PC-3 (cell line): ENCODE measurements at regions not wholly inside any gene's neighbourhood (a gene's known extent, or its start where the extent isn't known, plus 50 kb on each side); places are given as distances from the start of the nearest gene placed in this dataset.

Source experiments
- ATAC-seq: fragments of 200-7000 bp; cut with Tn5 transposase; 2 replicates; pipeline ENCODE4 v1.9.1; 2020; ENCODE audit warnings: mild to moderate bottlenecking, moderate library complexity
- BruUV-seq: library from RNA; stranded (reverse); fragments of 400-500 nt; replicated peaks from 2 replicates; lab custom pipeline; 2021; lab: Mats Ljungman, UMichigan
- CTCF ChIA-PET: fragments of 300-600 bp; sonication (Branson Sonifier 250); formaldehyde crosslinking; loops from one replicate; lab custom pipeline; 2022; ENCODE audit warnings: antibody characterized with exemption; lab: Charles Lee
- POLR2A ChIA-PET: fragments of 300-600 bp; sonication (Branson Sonifier 250); formaldehyde crosslinking; loops from one replicate; lab custom pipeline; 2022; ENCODE audit warnings: antibody characterized with exemption; ENCODE audit not compliant: unreplicated experiment; lab: Charles Lee
- DNase-seq: peaks from one replicate; pipeline ENCODE4 v3.0.0-alpha.2; 2015
- H2AFZ ChIP-seq: fragments of 300-600 bp; sonication (generic); 2 replicates; pipeline ENCODE4 v1.6.0; 2016; ENCODE audit warnings: antibody characterized with exemption, low read length
- H3F3A ChIP-seq: fragments of 300-600 bp; sonication (generic); one replicate; pipeline ENCODE4 v1.6.0; 2017; ENCODE audit warnings: antibody characterized with exemption, low read length, control low read depth, mild to moderate bottlenecking; ENCODE audit not compliant: unreplicated experiment
- H3K27ac ChIP-seq: fragments of 300-600 bp; sonication (generic); 2 replicates; pipeline ENCODE4 v1.5.1; 2016; ENCODE audit warnings: mild to moderate bottlenecking, low read length
- H3K27me3 ChIP-seq: fragments of 300-600 bp; sonication (generic); 2 replicates; pipeline ENCODE4 v1.6.1; 2016; ENCODE audit warnings: low read length, mixed read lengths
- H3K36me3 ChIP-seq: fragments of 300-600 bp; sonication (generic); 2 replicates; pipeline ENCODE4 v1.6.1; 2016; ENCODE audit warnings: low read depth, mixed run types, low read length, mixed read lengths
- H3K4me1 ChIP-seq: fragments of 300-600 bp; sonication (generic); 2 replicates; pipeline ENCODE4 v1.5.1; 2016; ENCODE audit warnings: low read length; ENCODE audit not compliant: insufficient read depth
- H3K4me2 ChIP-seq: fragments of 300-600 bp; sonication (generic); 2 replicates; pipeline ENCODE4 v1.6.0; 2016; ENCODE audit warnings: low read length
- H3K4me3 ChIP-seq: fragments of 300-600 bp; sonication (generic); 2 replicates; pipeline ENCODE4 v1.5.1; 2016; ENCODE audit warnings: mild to moderate bottlenecking, low read length, mixed read lengths
- H3K79me2 ChIP-seq: fragments of 300-600 bp; sonication (generic); 2 replicates; pipeline ENCODE4 v1.6.1; 2017; ENCODE audit warnings: low read length, mixed read lengths
- H3K9ac ChIP-seq: fragments of 300-600 bp; sonication (generic); 2 replicates; pipeline ENCODE4 v1.6.0; 2016; ENCODE audit warnings: mild to moderate bottlenecking, low read length
- H3K9me2 ChIP-seq: fragments of 300-600 bp; sonication (generic); replicated peaks from 2 replicates; pipeline ENCODE4 v1.6.1; 2016; ENCODE audit warnings: mixed run types, low read length, mixed read lengths
- H3K9me3 ChIP-seq: fragments of 300-600 bp; sonication (generic); 2 replicates; pipeline ENCODE4 v1.6.1; 2016; ENCODE audit warnings: low read length, mixed read lengths
- H4K20me1 ChIP-seq: fragments of 300-600 bp; sonication (generic); 2 replicates; pipeline ENCODE4 v1.6.1; 2016; ENCODE audit warnings: low read length, mixed read lengths
- EZH2 ChIP-seq: fragments of 300-600 bp; sonication (generic); IDR thresholded peaks from one replicate; pipeline ENCODE4 v1.6.1; 2017; ENCODE audit warnings: antibody characterized with exemption, mild to moderate bottlenecking, low read length; ENCODE audit not compliant: unreplicated experiment
- EZH2phosphoT487 ChIP-seq: fragments of 300-600 bp; sonication (generic); IDR thresholded peaks from 2 replicates; pipeline ENCODE4 v1.6.1; 2018; ENCODE audit warnings: mild to moderate bottlenecking, antibody characterized with exemption, low read length, borderline replicate concordance
- intact Hi-C: fragments of 100-400 bp; cut with micrococcal nuclease; formaldehyde crosslinking; loops from 2 replicates; pipeline ENCODE4 v1.9.0; 2023
- TF ChIP-seq, protein P1 (sequence below): fragments of 300-600 bp; sonication (generic); conservative IDR thresholded peaks from 2 replicates; pipeline ENCODE4 v1.5.1; 2017; ENCODE audit warnings: antibody characterized with exemption, low read depth, mild to moderate bottlenecking, low read length

DNA sequence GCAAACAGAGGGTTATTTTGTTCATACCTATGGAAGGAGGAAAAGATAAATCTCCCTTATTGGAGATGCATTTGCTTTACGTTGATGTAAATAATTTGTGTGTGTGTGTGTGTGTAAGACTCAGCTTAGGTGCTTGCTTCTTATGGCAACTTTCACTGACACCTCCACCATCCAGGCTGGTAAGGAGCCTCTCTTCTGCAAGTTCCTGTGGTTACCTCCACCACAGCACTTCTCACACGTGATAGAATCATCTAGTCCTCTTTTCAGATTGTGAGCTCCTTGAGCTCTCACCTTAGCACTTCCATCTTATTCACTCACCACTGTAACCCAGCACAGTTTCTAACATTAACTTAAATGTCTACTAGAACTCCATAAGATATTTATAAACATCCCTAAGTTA is 553.7 kb downstream of the FGF13 start:
- BruUV-seq = no TSS peak
- Histone ChIP-seq H3K9ac (no peak overlapping the region), H2AFZ (no peak overlapping the region), H3K9me2 (no peaks in the 10 kb centered on the region), H3K9me3 (no peaks in the 10 kb centered on the region), H3F3A (no peaks in the 10 kb centered on the region), H4K20me1 (no peaks in the 10 kb centered on the region), H3K4me1 (no peaks in the 10 kb centered on the region), H3K79me2 (no peaks in the 10 kb centered on the region), H3K4me3 (no peak overlapping the region), H3K36me3 (no peaks in the 10 kb centered on the region), H3K27ac (no peak overlapping the region), H3K4me2 (no peak overlapping the region), H3K27me3 (no peaks in the 10 kb centered on the region)
- intact Hi-C loops = no loop called here
- POLR2A ChIA-PET = no interaction called here
- CTCF ChIA-PET = no interaction called here
- TF ChIP-seq EZH2 = no peak
- TF ChIP-seq, protein P1, sequence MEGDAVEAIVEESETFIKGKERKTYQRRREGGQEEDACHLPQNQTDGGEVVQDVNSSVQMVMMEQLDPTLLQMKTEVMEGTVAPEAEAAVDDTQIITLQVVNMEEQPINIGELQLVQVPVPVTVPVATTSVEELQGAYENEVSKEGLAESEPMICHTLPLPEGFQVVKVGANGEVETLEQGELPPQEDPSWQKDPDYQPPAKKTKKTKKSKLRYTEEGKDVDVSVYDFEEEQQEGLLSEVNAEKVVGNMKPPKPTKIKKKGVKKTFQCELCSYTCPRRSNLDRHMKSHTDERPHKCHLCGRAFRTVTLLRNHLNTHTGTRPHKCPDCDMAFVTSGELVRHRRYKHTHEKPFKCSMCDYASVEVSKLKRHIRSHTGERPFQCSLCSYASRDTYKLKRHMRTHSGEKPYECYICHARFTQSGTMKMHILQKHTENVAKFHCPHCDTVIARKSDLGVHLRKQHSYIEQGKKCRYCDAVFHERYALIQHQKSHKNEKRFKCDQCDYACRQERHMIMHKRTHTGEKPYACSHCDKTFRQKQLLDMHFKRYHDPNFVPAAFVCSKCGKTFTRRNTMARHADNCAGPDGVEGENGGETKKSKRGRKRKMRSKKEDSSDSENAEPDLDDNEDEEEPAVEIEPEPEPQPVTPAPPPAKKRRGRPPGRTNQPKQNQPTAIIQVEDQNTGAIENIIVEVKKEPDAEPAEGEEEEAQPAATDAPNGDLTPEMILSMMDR = no peak
- no peak for TF ChIP-seq EZH2phosphoT487
- DNase-seq = no peak
- ATAC-seq = no peak

DNA sequence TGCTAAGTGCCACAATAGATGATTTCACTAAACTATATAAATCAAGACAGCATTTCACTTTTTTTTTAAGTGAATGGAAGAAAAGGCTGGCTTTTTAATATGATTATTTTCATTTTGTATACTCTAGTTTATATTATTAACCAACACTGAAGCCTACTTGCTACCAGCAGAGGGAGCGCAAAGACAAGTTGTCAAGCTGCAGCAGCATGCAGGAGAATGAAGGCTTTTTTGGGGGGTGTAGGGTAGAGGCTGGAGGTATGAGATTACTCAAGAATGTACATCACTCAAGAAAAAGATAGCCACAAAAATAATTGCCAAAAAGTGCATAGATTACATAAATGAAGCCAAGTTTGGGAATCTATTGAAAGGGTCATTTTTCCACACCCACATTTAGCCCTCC is 519.5 kb downstream of the FGF13 start:
- H3F3A ChIP-seq = no peaks in the 10 kb centered on the region
- H3K27ac ChIP-seq = no peak overlapping the region
- H4K20me1 ChIP-seq = no peaks in the 10 kb centered on the region
- intact Hi-C loops = loop anchor here (1.0 to 5.0 kb wide), 2 partner anchors 135 to 553 kb away; no protein-coding TSS in a partner anchor
- no peak for TF ChIP-seq EZH2
- TF ChIP-seq, protein P1 = peak; percentile 77
- H3K9me3 ChIP-seq = no peaks in the 10 kb centered on the region
- no peak overlapping the region for H3K4me3 ChIP-seq
- no TSS peak for BruUV-seq
- H3K36me3 ChIP-seq = no peaks in the 10 kb centered on the region
- no peaks in the 10 kb centered on the region for H3K79me2 ChIP-seq
- no peaks in the 10 kb centered on the region for H3K4me1 ChIP-seq
- ChIA-PET POLR2A (no interaction called here), CTCF (interaction anchor here (0.7 kb wide), 2 partner anchors 65 to 522 kb away, joined by 3 to 4 read pairs; no protein-coding TSS in a partner anchor)
- no peaks in the 10 kb centered on the region for H3K27me3 ChIP-seq
- peak; percentile 48; the same call in 1 of the 2 replicates for ATAC-seq
- DNase-seq = peak; percentile 50
- H3K9me2 ChIP-seq = no peaks in the 10 kb centered on the region
- no peak overlapping the region for H3K4me2 ChIP-seq
- H3K9ac ChIP-seq = no peak overlapping the region
- no peak overlapping the region for H2AFZ ChIP-seq

DNA sequence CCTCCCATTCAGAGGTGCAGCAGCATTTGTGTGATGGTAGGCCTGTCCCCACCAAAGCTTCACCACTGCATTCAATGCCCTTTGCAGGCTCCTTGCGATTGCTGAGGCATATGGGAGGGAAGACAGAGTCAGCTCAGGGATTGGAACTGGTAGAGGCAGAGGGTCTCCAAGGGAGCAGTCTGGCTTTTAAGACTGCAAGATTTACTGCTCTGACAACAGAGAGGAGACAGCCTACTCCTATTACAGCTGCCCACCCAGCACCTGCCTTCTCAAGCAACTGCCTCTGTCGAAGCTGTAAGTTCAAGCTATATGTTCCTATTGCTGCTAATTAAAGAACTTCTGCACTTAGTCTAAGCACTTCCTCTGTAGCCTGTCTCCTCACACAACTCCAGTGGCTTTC is 481.8 kb downstream of the FGF13 start:
- H3K9me2 ChIP-seq = no peaks in the 10 kb centered on the region
- no TSS peak for BruUV-seq
- intact Hi-C loops = no loop called here
- H3K27ac ChIP-seq = no peak overlapping the region
- H2AFZ ChIP-seq = no peak overlapping the region
- CTCF ChIA-PET = no interaction called here
- H3K9ac ChIP-seq = no peak overlapping the region
- ATAC-seq (no peak), DNase-seq (no peak)
- H3K4me1 ChIP-seq = no peaks in the 10 kb centered on the region
- no peaks in the 10 kb centered on the region for H3K36me3 ChIP-seq
- no peak overlapping the region for H3K4me3 ChIP-seq
- H3K79me2 ChIP-seq = no peaks in the 10 kb centered on the region
- POLR2A ChIA-PET = no interaction called here
- H4K20me1 ChIP-seq = no peaks in the 10 kb centered on the region
- no peaks in the 10 kb centered on the region for H3K27me3 ChIP-seq
- no peak for TF ChIP-seq EZH2phosphoT487
- TF ChIP-seq, protein P1 = no peak
- TF ChIP-seq EZH2 = no peak
- no peaks in the 10 kb centered on the region for H3K9me3 ChIP-seq
- no peak overlapping the region for H3K4me2 ChIP-seq
- H3F3A ChIP-seq = no peaks in the 10 kb centered on the region
